H1 (cell line): ENCODE measurements at regions not wholly inside any gene's neighbourhood (a gene's known extent, or its start where the extent isn't known, plus 50 kb on each side); places are given as distances from the start of the nearest gene placed in this dataset.

Experiments used
- ASH2L ChIP-seq: fragments of 200-600, 300-600 bp; sonication (generic); IDR thresholded peaks from one replicate; pipeline ENCODE4 v1.7.1; 2017; ENCODE audit warnings: low read length
- BCL11A ChIP-seq, 2 experiments: IDR thresholded peaks; one replicate each; pipeline ENCODE4 v1.6.1; 2011; ENCODE audit warnings: low read depth in 2 of 2, low read length in 2 of 2, mild to moderate bottlenecking in 2 of 2

DNA sequence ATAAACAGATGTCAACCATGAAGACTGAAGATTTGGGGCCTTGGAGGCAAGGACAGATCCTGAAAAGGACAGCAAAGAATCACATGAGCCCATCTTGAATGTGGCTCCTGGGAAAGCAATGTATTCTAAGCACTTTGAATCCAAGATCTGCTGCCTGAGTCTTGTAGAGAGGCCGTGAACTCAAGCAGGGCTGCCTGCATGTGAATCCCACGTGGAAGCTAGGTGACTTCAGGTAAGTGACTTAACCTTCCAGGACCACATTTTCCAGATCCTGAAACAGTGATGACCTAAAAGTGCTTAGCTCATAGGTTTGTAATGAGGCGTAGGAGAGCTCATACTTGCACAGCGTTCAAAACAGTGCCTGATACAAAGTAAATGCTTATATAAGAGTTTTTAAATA lies 373.0 kb upstream of the SALL1 start (continued):
- TF ChIP-seq BCL11A (IDR thresholded peaks at IDR 0.05; ENCODE audit: low read depth in 2 of 2, low read length in 2 of 2) (no peak), ASH2L (no peak)
